Neural crest cell (in vitro differentiated cells): ENCODE measurements at regions not wholly inside any gene's neighbourhood (a gene's known extent, or its start where the extent isn't known, plus 50 kb on each side); places are given as distances from the start of the nearest gene placed in this dataset.

Source experiments
- DNase-seq: peaks from one replicate; pipeline ENCODE4 v3.0.0; 2021; ENCODE audit warnings: low read depth, mixed read lengths, low spot score
- H3K27ac Mint-ChIP-seq: one replicate; pipeline ENCODE4 v1.8.0; 2021; ENCODE audit warnings: mild to moderate bottlenecking, mixed read lengths; ENCODE audit not compliant: unreplicated experiment
- H3K27me3 Mint-ChIP-seq: 2 replicates; pipeline ENCODE4 v1.8.0; 2021; ENCODE audit warnings: low read depth, mild to moderate bottlenecking, mixed read lengths
- H3K36me3 Mint-ChIP-seq: 2 replicates; pipeline ENCODE4 v1.8.0; 2021; ENCODE audit warnings: low read depth, mild to moderate bottlenecking, mixed read lengths
- H3K4me1 Mint-ChIP-seq: 2 replicates; pipeline ENCODE4 v1.8.0; 2021; ENCODE audit warnings: mixed read lengths
- H3K4me3 Mint-ChIP-seq: one replicate; pipeline ENCODE4 v1.8.0; 2021; ENCODE audit warnings: mild to moderate bottlenecking, mixed read lengths
- H3K9me3 Mint-ChIP-seq: 2 replicates; pipeline ENCODE4 v1.8.0; 2021; ENCODE audit warnings: mixed read lengths
- CTCF ChIP-seq: fragments of 200-600 bp; sonication (generic); conservative IDR thresholded peaks from 2 replicates; pipeline ENCODE4 v1.5.0; 2021; ENCODE audit warnings: antibody characterized with exemption, mild to moderate bottlenecking

GRCh38 chr15:87401973-87402372 lies 854.6 kb downstream of the NTRK3 start:
- Mint-ChIP-seq H3K27ac (no peak overlapping the region), H3K27me3 (no peaks in the 10 kb centered on the region), H3K4me3 (no peak overlapping the region)

GRCh38 chr15:87394676-87395075 lies 861.9 kb downstream of the NTRK3 start:
- no peaks in the 10 kb centered on the region for H3K27me3 Mint-ChIP-seq

More at GRCh38 chr15:87401973-87402372, 854.6 kb downstream of the NTRK3 start:
- no peak for DNase-seq
- Mint-ChIP-seq H3K9me3 (peaks cover 3% of the 10 kb centered on the region), H3K36me3 (no peaks in the 10 kb centered on the region), H3K4me1 (no peaks in the 10 kb centered on the region)
- no peak for TF ChIP-seq CTCF

GRCh38 chr15:87387766-87388165 lies 868.8 kb downstream of the NTRK3 start:
- Mint-ChIP-seq H3K27me3 (no peaks in the 10 kb centered on the region), H3K4me3 (no peak overlapping the region), H3K36me3 (no peaks in the 10 kb centered on the region), H3K27ac (no peak overlapping the region), H3K9me3 (no peaks in the 10 kb centered on the region), H3K4me1 (no peaks in the 10 kb centered on the region)
- TF ChIP-seq CTCF = no peak
- no peak for DNase-seq

More at GRCh38 chr15:87394676-87395075, 861.9 kb downstream of the NTRK3 start:
- no peaks in the 10 kb centered on the region for H3K4me1 Mint-ChIP-seq
- DNase-seq = no peak
- no peak for TF ChIP-seq CTCF
- H3K4me3 Mint-ChIP-seq = no peak overlapping the region
- no peak overlapping the region for H3K27ac Mint-ChIP-seq
- peaks cover 11% of the 10 kb centered on the region for H3K9me3 Mint-ChIP-seq
- H3K36me3 Mint-ChIP-seq = no peaks in the 10 kb centered on the region

GRCh38 chr15:87374339-87374738 lies 882.2 kb downstream of the NTRK3 start:
- Mint-ChIP-seq H3K4me3 (no peak overlapping the region), H3K27ac (no peak overlapping the region), H3K27me3 (no peaks in the 10 kb centered on the region), H3K9me3 (peaks cover 23% of the 10 kb centered on the region), H3K36me3 (peaks cover 5% of the 10 kb centered on the region), H3K4me1 (no peaks in the 10 kb centered on the region)
- DNase-seq = no peak
- no peak for TF ChIP-seq CTCF

- Mint-ChIP-seq H3K4me1 (peaks cover 4% of the 10 kb centered on the region), H3K4me3 (no peak overlapping the region), H3K9me3 (peaks cover 18% of the 10 kb centered on the region), H3K36me3 (peaks cover 3% of the 10 kb centered on the region), H3K27me3 (no peaks in the 10 kb centered on the region), H3K27ac (peak overlapping the region; percentile 44)
- no peak for DNase-seq
- no peak for TF ChIP-seq CTCF
Measured at GRCh38 chr15:87369269-87369668, 887.3 kb downstream of the NTRK3 start.

GRCh38 chr15:87368511-87368910 lies 888.0 kb downstream of the NTRK3 start:
- TF ChIP-seq CTCF = no peak
- Mint-ChIP-seq H3K27ac (no peak overlapping the region), H3K9me3 (peaks cover 18% of the 10 kb centered on the region), H3K36me3 (peaks cover 3% of the 10 kb centered on the region), H3K4me3 (no peak overlapping the region), H3K27me3 (no peaks in the 10 kb centered on the region), H3K4me1 (peaks cover 4% of the 10 kb centered on the region)
- DNase-seq = no peak
